ENCODE measurements at regions not wholly inside any gene's neighbourhood (a gene's known extent, or its start where the extent isn't known, plus 50 kb on each side); places are given as distances from the start of the nearest gene placed in this dataset.

GRCh38 chr5:106185661-106186081 lies 1485.1 kb downstream of the EFNA5 start:
- no peak for TF ChIP-seq CTCF (tag by site-specific recombination; IDR thresholded peaks at IDR 0.05)
- TF ChIP-seq ZNF677 (tag by site-specific recombination; IDR thresholded peaks at IDR 0.05): no peak
- TF ChIP-seq SP2 (tag by site-specific recombination; IDR thresholded peaks at IDR 0.05): no peak
- TF ChIP-seq TCF7L2 (IDR thresholded peaks at IDR 0.05; ENCODE audit: borderline replicate concordance, low read depth, low read length): no peak
- no peak for TF ChIP-seq ZNF837 (tag by site-specific recombination; IDR thresholded peaks at IDR 0.05)
- no peak for TF ChIP-seq ZNF530 (tag by site-specific recombination; IDR thresholded peaks at IDR 0.05; ENCODE audit: low read depth)
- no peak for TF ChIP-seq ZBTB7A (tag by site-specific recombination; IDR thresholded peaks at IDR 0.05; ENCODE audit: low read depth)
- TF ChIP-seq ZNF580 (tag by site-specific recombination; IDR thresholded peaks at IDR 0.05): no peak
- TF ChIP-seq ZNF777 (tag by site-specific recombination; IDR thresholded peaks at IDR 0.05; ENCODE audit: borderline replicate concordance): no peak
- TF ChIP-seq SALL2 (tag by site-specific recombination; IDR thresholded peaks at IDR 0.05; ENCODE audit: borderline replicate concordance): no peak
- TF ChIP-seq ZNF23 (tag by site-specific recombination; IDR thresholded peaks at IDR 0.05; ENCODE audit: borderline replicate concordance): no peak
- TF ChIP-seq ZNF324 (tag by site-specific recombination; IDR thresholded peaks at IDR 0.05): no peak
- TF ChIP-seq ZNF664 (tag by site-specific recombination; IDR thresholded peaks at IDR 0.05): no peak

All from HEK293 (cell line).